ENCODE measurements at regions not wholly inside any gene's neighbourhood (a gene's known extent, or its start where the extent isn't known, plus 50 kb on each side); places are given as distances from the start of the nearest gene placed in this dataset.

DNA sequence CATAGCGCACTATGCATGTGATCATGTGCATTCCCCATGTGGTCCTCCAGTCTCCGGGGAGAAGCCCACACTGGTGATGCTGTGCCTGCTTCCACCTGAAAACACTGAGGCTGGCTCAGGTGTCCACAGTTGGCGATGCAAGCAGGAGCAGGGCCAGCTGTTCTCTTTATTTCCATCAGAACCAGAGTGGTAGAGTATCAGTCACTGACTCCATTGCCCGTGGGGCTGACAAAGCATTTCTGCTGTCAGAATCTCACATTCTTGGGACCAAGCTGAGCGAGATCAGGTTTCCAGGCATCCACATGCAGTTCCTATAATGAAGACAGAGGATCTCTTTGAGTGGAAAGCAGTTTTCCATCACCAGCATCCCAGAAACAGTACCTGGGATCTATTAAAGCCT lies 52.5 kb downstream of the GADD45G start:
- TF ChIP-seq GATA3 (IDR thresholded peaks at IDR 0.05; ENCODE audit: low read depth, low read length) = no peak
- no peak for TF ChIP-seq GATA2 (IDR thresholded peaks at IDR 0.05; ENCODE audit: low read depth, low read length)

Data from SH-SY5Y (cell line).